NCI-H748 (cell line): ENCODE measurements at regions not wholly inside any gene's neighbourhood (a gene's known extent, or its start where the extent isn't known, plus 50 kb on each side); places are given as distances from the start of the nearest gene placed in this dataset.

Experiments
- DNase-seq: peaks from one replicate; lab custom pipeline; 2025; ENCODE audit not compliant: unreplicated experiment; lab: John Stamatoyannopoulos, UW

DNA sequence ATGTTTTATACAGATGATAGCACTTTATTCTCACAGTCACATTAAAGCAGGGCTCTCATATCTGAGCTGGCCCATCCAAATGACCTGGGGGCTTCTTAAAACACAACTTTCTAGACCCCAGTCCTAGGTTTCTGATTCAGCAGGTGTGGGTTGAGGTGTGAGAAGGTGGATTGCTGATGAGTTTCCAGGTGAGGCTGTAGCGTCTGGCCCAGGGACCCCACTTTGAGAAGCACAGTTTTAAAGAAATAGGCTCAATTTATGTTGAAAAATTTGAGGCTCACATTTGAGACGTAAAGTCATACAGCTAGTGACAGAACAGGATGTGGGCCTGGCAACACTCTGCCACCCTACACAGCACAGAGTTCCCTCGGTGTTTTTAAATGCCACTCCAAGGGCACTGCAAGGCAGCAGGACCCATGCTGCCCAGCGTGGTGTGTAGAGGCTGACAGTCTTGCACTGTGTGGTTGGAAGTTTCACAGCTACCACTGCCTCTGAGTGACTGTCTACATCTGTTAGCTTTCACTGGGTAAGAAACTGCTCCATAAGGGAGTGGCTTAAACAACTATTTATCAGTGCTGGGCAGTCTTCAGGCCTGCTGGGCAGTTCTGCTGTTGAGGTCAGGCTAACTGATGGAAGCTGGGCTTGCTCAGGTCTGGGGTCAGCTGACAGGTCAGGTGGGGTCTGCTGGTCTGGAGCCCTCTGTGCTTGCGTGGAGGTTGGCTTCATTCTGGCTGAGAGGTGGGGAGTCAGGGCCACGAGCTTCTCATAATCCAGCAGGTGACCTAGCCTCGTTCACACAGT is 319.7 kb downstream of the CXCL12 start:
- no peak for DNase-seq

DNA sequence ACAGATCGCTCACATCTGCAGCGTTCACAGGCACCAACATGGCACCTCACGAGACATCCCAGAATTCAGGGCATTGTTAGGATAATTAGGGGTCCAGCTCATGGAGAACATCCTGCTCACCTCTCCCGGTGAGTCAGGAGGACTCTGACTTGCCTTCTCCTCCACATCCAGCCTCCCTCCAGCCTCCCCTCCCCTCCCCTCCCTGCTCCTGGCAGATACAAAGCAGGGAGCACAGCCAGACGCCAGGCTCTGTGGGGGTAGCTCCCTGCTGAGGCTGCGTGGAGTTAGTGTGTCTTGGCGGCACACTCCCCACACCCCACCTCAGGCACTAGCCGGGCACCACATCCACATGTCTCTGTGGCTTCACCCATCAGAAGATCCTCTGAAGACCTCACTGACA is 320.6 kb downstream of the CXCL12 start:
- DNase-seq: no peak

DNA sequence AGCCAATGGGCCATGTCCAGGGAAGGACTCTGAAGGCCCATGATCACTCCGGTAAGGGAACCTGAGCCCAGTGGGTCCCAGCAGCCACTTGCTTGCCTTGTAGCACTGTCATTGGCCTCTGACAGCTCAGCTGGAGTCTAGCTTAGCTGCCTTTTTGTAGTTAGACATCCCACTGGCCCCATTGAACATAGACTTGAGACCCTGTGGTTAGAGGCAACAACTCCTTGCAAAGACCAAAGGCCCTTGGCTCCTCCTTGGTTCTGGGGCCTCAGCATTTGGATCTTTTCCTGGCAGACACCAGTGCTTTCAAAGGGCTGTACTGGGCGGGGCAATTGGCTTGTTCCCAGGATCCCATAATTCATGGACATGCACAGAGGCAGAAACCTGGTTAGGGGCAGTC is 321.2 kb downstream of the CXCL12 start:
- DNase-seq: no peak

DNA sequence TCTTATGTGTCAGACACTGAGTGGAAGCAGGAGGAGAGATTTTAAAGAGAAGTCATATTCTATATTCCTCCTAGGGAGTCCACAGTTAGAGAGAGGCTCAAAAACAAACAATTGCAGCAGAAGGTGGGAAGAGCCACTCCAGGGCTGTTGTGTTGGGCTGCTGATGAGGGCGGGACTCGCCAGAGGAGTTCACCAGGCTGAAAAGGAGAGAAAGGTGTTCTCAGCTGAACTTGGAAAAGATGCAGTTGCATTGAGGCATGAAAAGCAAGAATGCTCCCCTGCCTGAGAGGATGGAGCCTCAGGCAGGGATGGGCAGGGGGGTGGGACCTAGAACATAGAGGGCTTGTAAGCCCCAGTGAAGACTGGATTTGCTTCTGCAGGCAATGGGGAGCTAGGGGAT is 324.2 kb downstream of the CXCL12 start:
- DNase-seq: no peak

DNA sequence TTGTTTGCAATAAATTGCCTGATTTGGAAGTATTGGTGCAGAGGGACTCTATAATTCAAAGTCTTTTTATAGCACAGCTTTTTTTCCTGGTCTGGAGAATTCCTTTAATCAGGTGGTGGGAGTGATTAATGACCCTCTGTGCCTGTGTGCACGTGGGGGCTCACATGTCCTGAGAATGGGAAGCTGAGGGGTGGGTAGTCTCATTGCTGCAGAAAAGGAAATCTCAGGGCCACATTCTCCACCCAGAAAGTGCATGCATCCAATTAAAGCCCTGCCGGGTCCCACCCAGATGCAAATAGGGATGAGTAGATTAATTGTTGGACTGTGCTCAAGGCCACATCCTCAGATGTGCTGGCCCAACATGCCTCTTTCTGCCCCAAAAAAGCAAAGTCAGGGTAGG is 324.7 kb downstream of the CXCL12 start:
- DNase-seq: no peak

DNA sequence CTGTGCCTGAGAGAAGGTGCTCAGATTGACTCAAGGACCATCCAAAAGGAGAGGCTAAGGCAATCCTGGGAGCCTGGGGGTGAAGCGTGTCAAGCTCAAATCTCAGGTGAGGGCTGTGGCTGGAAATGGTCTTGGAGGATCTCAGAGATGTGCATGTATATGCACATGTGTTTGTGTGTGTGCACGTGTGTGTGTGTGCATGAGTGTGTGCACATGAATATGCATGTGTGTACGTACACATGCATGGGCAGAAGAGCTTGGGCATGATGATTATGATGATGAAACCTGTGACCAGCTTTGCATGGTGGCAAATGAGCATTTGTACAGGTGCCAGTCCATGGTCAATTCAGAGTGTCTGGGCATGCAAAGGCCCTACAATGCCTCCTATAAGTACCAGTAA is 326.6 kb downstream of the CXCL12 start:
- DNase-seq: no peak

DNA sequence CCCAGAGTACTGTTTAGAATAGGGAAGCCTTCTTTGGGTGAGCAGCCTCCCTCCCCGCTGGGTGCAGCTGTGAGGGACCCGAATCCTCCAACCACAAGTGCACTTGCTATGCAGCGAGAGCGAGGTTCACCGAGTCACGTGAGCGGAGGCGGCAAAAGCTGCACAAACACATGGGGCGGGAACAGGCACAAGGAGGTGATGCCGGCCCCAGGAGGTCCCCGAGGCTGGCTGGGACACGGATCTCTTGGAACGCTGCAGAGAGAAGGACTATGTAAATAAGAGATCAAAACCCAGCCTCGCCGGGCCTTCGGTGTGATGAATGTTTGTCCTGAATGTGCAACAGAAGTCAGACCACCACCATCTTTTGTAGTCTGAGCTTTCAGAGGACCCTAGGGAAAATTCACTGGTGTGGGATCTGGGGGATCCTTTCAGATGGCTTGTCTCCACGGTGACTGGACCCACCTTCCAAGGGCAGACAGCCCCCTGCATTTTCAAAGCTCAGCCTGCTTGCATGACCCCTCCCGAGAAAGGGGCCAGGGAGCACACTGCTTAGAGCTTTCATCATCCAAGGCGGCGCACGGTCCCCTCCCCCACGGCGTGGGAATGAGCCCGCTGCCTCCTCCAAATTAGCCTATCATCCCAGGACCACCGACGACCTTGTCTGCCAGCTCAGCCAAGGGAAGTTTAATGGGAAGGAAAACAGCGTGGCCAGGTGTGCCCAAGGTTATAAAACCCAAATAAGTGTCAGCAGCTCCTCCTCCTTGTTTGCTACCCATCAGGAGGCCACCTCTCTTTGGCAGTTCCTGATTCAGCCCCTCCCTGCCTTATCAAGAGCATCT is 327.7 kb downstream of the CXCL12 start:
- DNase-seq: peak; percentile 49

DNA sequence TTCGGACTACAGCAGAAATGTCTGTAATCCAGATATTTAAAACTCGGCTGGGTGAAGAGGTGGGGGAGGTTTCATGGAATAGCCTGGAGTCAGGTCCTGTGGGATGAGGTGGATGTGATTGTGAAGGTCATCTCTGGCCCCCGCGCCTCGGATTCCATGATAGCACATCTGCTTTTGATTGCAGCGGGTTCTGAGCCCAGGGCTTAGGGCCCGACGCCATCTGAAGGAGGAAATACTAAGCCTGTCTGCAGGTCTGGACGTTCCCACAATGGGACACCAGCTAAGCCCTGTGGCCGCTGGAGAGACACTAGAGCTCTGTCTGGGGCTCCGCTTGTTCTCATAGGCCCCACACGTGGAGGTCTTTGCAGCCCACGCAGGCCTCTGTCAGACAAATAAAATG is 328.7 kb downstream of the CXCL12 start:
- DNase-seq: no peak

DNA sequence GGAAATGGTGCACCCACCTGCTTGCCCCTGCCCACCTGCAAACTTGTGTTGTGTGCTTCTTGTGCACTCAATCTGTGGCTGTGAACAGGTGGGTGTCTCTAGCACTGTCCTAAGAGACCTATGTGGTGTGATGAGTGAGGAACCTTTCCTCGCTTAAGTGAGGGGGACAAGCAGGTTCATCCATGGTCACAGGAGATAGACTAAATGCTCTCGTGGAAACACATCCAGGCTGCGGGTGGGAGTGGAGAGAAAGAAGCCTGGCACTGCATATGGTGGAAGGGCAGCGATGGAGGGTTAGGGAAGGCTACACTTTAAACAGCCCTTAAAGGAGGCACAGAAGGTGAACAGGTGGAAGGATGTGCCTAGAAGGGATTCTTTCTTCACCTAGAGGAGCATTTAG is 330.9 kb downstream of the CXCL12 start:
- no peak for DNase-seq

DNA sequence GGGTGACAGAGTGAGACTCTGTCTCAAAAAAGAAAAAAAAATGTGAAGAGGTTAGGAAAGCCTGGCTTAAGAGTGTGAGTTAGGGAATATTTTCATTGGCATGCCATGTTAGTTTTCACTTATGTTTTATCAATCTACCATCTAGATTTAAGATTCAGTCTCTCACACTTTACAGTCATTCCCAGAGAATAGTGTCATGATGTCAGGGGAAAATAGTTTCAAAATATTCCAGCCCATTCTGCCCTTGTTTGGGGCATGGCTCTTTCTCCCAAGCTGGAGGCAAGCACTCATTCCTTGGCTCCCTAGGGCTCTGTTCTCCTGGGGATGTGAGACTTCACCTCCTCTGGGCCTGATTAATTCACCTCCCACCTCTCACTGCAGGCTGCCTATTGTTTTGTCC is 331.5 kb downstream of the CXCL12 start:
- no peak for DNase-seq

DNA sequence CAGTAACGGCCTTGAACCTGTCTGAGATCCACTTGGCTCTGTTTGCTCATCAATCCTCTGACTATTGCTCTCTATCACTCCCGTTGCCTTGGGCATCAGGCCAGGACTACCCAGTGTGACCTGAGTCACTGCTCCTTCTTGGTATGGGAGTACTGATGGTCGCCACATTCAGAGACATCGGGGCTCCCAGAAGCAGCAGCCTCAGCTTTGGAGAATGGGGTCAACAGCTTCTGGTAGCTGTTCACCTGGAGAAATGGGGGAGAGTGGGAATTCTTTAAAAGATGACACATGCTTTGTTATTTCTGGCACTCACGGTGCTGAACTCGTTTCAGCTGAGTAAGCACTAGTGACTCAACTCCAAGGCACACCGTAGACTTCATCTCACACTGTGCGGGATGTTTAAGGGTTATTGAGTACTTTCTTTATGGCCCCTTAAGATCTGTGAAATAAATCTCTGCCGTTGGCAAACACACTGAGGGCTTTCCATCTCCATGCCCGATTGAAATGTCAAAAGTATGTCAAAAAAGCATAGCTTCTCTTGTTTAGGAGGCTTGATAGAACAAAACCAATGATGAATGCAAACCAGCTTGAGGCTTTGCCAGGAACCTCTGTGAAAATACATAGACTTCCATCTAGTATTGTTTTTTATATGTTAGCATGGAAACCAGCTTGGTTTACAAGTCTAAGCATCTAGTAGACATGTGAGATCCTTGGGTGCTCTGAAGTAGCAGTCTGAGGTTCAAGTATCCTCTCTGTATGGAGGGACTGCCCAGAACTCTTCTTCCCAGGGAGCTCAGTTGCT is 333.1 kb downstream of the CXCL12 start:
- DNase-seq: no peak

DNA sequence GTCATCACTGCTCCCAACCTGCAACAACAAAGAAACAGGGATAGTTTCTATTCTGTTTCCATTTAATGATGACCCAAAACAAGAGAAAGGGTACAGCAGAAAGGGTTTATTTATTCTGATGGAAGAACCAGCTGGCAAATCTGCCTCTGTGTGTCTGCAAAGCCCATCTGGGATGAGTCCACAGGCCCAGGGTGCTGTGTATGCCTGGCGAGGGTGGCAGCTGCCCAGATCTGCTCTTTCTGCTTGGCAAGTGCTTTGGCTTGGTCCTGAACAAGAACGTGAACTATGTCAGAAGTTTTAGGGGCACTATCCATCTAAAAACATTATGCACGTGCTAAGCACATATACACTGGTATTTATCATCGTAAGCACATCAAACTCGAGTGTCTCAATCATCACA is 333.8 kb downstream of the CXCL12 start:
- no peak for DNase-seq

DNA sequence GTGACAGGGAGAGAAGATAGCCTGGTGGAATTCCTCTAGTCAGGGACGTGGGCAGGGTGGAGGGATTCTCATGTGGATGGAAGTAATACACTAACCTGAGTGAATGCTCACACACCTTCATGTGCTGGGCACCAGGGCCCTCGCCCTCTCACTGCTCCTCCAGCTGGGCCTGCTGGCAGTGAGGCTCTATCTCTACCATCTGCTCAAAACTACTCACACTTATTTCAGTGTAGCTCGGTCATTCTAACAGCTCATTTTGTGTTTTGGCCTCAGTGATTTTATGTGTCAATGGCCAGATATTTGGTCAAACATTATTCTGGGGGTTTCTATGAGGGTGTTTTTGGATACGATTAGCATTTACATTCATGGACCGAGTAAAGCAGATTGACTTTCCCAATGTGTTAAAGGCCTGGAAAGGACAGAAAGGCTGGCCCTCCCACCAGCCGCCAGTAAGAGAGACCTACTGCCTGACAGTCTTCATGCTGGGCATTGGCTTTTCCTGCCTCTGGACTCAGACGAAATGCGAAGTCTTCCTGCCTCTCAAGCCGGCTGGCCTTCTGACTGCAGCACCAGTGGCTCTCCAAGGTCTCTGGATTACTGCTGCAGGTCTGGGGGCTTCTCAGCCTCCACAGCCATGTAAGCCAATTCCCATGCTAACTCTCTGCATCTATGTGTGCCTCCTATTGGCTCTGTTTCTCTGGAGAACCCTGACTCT is 335.4 kb downstream of the CXCL12 start:
- no peak for DNase-seq

DNA sequence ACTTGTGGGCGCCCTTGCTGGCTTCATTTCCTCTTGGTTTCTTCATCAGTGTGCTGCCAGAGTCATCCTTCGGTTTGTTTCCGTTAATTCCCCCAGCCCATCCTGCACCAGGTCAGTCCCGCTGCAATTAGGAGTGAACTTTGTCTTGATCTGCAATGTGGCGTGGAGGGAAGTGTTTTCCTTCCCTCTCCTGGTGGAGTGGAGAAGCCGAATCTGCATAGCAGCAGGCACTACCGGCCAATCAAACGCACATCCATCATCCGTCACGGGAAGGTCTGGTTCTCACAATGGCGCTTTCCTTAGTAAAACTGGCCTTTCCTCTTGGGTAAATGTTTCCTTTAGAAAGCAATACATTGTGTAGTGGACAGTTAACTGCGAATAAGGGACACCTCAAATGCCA is 337.5 kb downstream of the CXCL12 start:
- DNase-seq: no peak

DNA sequence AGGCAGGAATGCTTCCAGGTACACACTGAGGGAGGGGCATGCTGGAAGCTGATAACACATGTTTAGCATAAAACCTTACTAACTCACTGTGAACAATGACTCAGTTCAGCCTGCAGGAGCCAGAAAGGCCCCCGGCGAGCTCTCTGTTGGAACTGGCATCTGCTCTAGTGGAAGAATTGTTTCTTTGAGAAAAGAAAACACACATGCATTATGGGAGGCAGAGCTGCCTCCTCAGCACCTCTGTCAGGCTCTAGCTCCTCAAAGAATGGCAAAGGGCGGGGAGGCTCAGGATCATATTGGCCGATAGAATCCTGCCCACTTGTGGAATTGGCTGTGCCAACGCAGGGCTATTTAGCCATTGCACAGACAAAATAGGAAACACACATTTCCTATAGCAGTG is 338.3 kb downstream of the CXCL12 start:
- DNase-seq: no peak

DNA sequence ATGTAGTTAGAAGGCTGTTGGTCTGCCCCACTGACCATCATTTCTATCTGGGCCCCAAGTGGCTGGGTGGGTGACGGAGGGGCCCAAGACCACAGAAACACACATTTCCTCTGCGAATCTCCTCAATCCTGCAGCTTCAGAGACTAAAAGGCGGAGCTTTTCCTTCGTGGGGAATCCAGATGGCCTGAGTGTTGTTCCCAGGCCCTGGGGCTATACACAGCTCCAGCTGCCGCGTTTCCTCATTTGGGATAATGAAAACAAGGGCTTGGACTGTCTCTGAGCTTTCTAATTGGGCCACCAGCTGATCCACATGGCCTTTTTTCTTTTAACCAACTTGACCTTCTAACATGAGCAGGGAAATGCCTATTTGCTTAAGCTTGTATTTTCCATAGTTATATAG is 339.9 kb downstream of the CXCL12 start:
- peak; percentile 28 for DNase-seq

DNA sequence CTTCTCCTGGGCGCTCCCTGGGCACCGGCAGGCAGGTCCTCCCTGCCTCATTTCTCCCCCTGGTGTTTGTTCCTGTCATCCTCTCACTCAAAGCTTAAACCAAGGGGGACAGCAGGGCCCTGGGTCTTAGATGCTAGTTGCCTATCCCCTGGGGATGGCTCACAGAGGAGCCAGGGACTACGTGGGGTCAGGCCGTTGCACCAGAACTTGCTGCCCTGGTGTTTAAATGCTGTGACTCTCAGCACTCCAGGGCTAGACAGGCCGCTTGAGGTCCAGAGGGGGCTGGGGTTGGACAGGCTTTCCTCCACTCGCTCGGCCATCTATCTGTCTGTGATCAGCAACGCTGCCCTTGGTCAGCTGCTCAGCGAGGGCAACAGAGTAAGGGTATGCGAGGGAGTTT is 340.3 kb downstream of the CXCL12 start:
- DNase-seq: no peak

DNA sequence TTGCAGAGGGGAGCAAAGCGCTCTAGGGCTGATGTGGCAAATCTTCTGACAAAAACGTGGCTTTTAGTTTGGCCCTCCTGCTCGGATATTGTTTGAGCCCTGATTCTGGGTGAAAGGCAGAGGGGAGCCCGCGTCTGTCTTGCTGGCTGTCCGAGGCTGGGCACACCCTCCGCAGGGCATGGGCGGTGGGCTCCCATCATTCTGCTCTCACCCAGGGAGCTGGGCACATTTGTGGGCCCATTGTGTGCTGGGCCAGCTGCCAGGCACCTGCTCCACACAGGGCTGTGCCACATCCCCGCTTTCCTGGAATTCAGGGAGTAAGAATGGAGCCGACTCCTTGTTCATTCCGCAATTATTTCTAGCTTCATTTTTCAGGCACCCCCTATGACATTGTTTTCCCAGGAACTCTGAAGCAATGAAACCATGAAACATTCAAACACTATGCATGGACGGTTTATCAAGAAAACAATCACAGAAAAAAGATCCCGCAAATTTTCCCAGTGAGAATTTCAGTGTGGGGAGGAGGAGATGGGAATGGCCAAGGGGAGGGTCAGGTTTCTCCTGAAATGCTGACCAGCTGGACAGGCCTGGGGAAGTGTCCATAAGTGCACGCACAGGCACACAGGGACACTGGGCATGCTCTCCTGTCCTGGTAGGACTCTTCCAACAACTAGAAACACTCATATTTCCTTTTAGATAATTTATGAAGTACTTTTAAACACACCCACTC is 341.1 kb downstream of the CXCL12 start:
- DNase-seq: no peak

DNA sequence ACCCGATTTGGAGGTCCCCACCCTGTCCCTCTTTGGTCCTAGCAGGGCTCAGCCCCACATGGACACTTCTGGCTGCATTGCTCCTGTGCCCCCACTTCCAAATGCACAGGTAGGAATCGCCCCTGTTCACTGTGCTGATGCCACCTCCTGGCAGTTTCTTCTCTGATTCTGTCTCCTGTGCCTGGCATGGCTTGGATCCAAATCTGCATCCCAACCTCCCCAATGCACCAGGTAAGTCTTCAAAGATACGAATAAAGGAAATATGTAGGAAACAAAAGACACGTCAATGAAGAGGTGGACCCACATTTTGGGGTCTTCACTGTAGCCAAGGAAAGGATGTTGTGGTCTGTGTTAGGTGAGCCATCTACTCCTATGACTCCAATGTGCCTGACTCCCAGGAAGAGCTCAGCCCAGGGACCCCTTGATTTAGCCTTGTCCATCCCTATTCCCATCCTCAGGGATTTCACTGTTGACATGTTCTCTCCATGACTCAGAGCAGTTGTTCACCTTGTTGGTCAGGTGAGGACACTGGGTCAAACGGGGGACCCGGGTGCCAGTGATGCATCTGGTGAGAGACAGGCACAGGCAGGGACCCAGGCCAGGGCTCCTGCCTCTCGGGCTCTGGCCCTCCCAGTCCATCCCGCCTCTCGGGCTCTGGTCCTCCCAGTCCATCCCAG is 341.8 kb downstream of the CXCL12 start:
- no peak for DNase-seq
